Endothelial cell of hepatic sinusoid (primary cell): ENCODE measurements at regions not wholly inside any gene's neighbourhood (a gene's known extent, or its start where the extent isn't known, plus 50 kb on each side); places are given as distances from the start of the nearest gene placed in this dataset.
"Not testable (repeated sequence)": the region's sequence is repeated elsewhere in the genome, so short reads cannot be mapped to it uniquely, and the experiment has no call there.

Source experiments
- in situ Hi-C: cut with HindIII; loops from 2 replicates; pipeline ENCODE4 v1.10.0; 2017; ENCODE audit warnings: low sequenced_read_pairs

- in situ Hi-C loops = no loop called here
These were observed 119.4 kb downstream of the CD24 start for GRCh38 chr6:106855117-106855516.

- in situ Hi-C loops = loop anchor here (5.0 kb wide), 1 partner anchor 68 kb away; no protein-coding TSS in a partner anchor
These were observed 124.7 kb downstream of the CD24 start for GRCh38 chr6:106849676-106850332.

- in situ Hi-C loops = loop anchor here (5.0 kb wide), 1 partner anchor 67 kb away; no protein-coding TSS in a partner anchor
These were observed 125.4 kb downstream of the CD24 start for GRCh38 chr6:106849120-106849519.

DNA sequence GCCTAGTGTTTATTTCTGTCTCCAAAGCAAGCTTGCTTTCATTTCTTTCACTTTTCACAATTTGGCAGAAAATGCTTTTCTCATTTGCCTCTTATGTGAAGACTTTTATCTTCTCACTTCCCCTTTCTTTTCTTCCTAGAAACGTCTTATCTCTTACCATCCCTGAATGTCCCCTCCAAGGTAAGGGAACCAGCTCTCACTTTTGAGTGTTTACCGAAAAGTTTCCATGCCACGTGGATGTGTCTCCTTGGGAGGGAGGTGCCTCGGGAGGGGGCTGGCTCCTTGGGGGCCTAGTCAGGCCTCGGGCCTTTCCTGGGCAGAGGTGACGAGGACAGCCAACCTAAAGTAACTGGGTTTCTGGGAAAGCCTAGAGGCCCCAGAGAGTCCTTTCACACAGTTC lies 127.4 kb downstream of the CD24 start:
- in situ Hi-C loops = loop anchor here (5.0 kb wide), 1 partner anchor 65 kb away; no protein-coding TSS in a partner anchor

GRCh38 chr6:106844930-106845329 lies 129.6 kb downstream of the CD24 start:
- in situ Hi-C loops = loop anchor here (5.0 kb wide), 1 partner anchor 63 kb away; no protein-coding TSS in a partner anchor

DNA sequence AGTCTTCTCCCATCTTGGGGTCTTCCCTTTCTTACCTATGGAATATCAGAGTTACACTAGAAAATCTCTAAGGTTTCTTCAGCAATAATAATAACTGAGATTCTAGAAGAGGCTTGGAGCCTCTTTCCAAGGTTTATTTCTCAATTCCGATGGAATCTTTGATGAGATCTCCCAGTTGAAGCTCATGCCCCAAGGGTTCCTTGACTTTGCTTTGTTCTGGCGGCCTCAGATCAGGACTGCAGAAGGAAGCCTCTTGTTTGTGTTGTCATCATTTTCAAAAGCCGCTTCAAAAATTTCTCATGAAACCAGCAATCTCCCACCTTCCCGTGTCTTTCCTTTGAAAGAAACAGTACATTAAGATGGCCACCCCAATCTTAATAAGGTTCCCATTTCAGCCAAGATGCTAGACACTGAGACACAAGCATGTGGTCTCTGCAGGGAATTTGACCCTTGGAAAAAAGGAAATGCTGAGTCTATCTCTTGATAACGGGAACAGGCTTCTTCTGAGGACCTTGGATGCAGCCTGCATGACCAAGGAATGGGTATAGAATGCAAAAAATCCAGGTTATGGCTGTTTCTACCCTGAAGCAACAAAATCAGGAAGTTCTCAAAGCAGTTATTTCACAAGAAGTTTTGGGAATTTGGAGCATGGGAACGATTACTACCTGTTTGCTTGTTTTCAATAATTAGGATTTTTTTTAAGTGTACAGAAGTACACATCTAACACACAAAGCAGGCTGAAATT lies 141.6 kb downstream of the CD24 start:
- in situ Hi-C loops = no loop called here

DNA sequence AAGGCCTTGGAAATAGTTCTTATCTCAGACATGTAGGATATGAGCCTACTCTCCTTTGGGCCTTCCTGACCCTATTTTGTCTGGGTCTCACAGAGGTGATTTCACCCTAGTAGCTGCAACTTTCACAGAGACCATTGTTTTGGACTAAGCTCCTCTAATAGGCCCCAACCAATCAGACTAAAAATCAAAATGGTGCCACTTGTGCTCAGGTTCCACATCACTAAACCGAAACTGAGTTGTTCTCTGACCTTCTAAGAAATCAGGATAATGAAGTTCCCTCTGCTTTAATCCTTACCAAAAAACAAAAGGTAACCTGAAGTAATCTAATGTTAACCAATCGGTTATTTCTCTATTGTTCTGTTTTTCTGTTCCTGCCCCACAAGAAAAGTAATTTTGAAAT lies 143.6 kb downstream of the CD24 start:
- in situ Hi-C loops = no loop called here

DNA sequence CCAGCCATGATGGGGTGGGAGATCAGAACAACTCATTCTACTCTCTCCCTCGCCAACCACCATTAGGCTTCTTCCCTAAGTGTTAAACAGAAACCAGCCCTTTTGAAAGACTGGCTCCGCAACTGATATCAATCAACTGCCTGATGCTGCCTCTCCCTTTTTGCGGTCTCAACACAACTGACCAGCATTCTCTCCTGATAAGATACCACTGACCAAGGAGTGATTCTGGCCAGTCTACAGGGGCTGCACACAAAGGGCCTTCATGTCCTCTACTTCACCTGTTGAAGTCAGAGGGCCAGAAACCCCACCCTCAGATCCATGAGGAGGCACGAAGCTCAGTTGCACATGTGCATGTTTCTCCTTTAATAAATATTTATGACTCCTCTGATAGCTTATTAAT lies 145.1 kb downstream of the CD24 start:
- in situ Hi-C loops = no loop called here

GRCh38 chr6:106827081-106827480 lies 147.4 kb downstream of the CD24 start:
- in situ Hi-C loops = no loop called here

- in situ Hi-C loops = no loop called here
These were observed 149.4 kb downstream of the CD24 start for GRCh38 chr6:106825156-106825555.

GRCh38 chr6:106823732-106824351 lies 150.7 kb downstream of the CD24 start:
- in situ Hi-C loops = no loop called here

- in situ Hi-C loops = no loop called here
These were observed 151.5 kb downstream of the CD24 start for GRCh38 chr6:106823058-106823457.

- in situ Hi-C loops = no loop called here
These were observed 154.1 kb downstream of the CD24 start for GRCh38 chr6:106820412-106820852.

DNA sequence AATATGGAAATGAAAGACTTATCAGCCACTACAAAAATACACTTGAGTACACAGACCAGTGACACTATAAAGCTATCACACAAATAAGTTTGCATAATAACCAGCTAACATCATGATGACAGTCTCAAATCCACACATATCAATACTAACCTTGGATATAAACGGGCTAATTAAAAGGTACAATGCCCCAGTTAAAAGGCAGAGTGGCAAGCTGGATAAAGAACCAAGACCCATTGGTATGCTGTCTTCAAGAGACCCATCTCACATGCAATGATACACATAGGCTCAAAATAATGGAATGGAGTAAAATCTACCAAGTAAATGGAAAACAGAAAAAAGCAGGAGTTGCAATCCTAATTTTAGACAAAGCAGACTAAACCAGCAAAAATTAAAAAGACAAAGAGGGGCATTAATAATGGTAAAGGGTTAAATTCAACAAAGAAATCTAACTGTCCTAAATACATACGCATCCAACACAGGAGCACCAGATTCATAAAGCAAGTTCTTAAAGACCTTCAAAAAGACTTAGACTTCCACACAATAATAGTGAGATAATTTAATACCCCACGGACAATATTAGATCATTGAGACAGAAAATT lies 163.3 kb downstream of the CD24 start:
- in situ Hi-C loops = no loop called here

DNA sequence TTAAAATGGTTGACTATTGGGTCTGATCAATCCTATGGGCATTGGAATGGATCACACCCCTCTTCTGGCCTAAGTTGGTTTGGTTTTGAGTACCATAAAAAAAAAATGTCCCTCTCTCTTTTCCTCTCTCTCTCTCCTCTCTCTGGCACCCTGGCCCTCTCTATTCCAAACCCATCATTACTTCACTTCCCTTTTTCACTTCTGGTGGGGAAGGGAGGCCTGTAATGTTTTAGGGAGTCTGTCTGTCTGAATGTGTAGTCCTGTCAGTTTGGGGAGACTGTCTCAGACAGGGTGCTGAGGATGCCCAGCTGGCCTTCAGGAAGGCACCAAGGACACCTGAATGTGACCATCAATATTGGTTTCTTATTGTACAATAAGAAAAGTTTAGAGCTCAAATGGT lies 165.8 kb downstream of the CD24 start:
- in situ Hi-C loops = no loop called here

- in situ Hi-C loops = no loop called here
These were observed 166.4 kb downstream of the CD24 start for GRCh38 chr6:106807947-106808611.

- in situ Hi-C loops = not testable (repeated sequence)
These were observed 168.3 kb downstream of the CD24 start for GRCh38 chr6:106806253-106806652.

GRCh38 chr6:106805771-106806170 lies 168.8 kb downstream of the CD24 start:
- in situ Hi-C loops = no loop called here

- in situ Hi-C loops = no loop called here
These were observed 169.9 kb downstream of the CD24 start for GRCh38 chr6:106804346-106805335.

DNA sequence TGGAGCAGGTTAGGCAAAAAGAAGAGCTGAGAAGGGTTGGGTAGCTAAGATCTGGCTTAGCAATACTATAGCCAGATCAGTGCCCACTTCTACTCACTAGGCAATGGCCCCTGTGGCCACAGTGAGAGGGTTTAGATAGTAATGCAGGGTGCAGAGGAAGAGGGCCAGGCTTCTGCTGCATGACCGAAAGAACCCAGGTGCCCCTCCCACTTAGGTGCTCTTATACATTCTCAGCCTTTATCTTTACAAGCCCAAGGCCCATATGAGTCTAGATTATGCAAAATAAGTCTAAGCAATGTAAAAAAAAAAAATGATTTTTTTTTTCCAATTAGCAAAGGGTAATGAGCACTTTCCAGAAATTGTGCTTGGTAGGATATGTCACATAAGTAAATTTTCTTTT lies 171.3 kb downstream of the CD24 start:
- in situ Hi-C loops = no loop called here
